GM12874 (cell line): ENCODE measurements at regions not wholly inside any gene's neighbourhood (a gene's known extent, or its start where the extent isn't known, plus 50 kb on each side); places are given as distances from the start of the nearest gene placed in this dataset.

Experiments used
- CTCF ChIP-seq: IDR thresholded peaks from 2 replicates; pipeline ENCODE4 v1.5.1; 2011; ENCODE audit warnings: low read depth, mild to moderate bottlenecking, control low read depth, low read length, moderate library complexity; ENCODE audit not compliant: insufficient read depth

DNA sequence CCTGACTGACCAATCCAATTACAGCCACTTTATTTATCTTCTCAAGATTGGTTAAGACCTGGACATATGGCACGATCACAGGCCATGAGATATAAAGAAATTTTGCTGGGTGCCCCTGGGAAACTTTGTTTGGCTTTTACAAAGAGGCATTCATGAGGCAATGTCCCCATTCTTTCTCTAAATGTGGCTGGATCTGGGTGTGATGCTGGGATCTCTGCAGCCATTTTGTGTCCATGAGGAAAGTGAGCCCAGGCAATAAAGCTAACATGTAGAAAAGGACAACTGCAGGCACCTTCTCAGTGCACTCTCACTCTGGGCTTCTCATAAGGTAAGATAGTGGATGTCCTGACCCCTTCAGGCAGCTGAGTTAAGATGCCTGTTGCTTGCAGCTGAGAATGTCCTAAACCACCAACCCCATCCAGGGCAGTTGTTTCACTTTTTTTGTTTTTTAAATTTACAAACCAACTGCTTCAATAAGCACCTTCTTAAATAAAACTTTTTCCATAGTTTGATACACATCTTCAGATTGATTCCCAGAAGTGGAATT, 372.3 kb downstream of the MIAT start:
- no peak for TF ChIP-seq CTCF

DNA sequence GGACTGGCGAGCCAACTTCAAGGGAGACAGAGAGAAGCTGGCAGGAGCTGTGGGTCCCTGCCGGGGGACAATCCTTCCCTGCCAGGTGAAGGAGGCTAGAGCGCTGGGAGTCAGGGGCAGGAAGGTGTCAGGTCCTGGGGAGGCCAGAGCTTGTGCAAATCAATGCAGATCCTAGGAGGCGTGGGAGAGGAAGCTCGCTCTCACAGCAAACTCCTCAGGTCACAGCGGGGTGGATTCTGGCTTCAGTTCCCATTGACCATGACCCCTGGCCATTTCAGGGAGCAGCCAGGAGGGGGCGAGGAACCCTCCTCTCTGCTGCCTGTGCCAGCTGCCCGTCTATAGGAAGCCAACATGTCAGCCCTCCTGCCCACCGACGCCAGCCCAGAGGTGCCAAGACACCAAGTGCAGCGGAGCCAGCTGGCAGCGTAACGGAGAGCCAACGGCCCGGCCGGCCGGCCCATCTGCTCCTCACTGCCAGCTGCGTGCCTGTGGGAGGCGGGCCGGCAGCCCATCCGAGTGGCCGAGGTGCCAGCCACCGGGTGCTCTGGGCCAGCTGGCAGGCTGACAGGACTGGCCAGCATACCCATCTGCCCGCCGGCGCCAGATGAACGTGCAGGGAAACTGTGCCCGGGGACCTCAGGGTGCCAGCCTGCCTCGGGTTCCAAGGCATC, 374.8 kb downstream of the MIAT start:
- no peak for TF ChIP-seq CTCF

GRCh38 chr22:27041745-27042310, 384.4 kb downstream of the MIAT start:
- no peak for TF ChIP-seq CTCF

- no peak for TF ChIP-seq CTCF
These were observed 385.9 kb downstream of the MIAT start for GRCh38 chr22:27043262-27043661.

DNA sequence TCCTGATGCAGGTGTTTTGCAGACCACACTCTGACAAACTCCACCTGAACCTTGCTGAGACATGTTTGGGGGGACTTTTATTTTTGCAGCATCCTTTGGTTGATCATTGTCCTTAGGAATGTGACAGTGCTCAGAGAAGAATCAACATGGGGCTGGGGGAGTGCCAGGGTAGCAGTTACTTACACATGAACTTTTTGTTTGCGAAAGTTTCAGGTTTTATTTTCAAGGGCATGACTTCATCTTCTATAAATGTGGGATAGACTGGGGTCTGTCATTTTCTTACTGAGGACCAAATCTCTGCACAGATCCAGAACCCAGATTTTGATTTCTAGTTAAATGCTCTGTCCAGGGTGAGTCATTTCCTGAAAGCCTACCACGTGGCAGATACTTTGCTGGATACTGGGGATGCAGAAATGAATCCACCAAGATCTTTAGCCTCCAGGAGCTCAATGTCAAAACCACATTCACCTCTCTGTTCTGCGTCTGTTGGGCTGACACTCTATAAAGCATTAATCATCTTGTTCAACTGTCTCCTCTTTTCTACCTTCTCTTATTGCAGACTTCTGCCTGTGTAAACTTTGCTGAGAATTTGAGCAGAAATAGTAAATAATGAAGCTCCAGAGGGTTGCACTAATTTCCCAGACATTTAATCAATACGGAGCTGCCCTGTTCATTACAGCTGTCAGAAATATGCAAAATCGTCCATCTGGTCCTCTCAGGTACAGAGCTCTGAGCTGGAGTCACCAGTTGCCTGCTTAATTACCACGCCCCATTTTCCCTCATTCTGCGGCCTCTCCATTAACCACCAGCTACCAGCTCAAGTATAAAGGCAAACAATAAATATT, 387.9 kb downstream of the MIAT start:
- no peak for TF ChIP-seq CTCF

DNA sequence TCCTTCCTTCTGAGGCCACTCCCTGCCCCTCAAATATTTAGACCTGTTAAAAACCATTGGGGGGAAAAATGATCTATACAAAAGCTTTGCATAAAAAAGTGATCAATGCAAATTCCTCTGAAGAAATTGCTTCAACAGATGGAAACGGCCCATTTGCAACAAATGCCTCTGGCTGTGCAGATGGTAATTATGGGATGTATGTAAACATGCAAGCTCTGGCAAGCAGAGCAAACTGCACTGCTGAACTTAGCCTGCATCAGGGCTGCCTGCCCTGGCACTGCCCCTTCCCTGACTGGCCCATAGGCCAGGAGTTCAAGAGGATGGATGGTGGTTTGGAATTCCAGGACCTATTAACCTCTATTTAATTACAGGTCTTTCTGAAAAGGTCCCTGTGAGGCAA, 388.7 kb downstream of the MIAT start:
- no peak for TF ChIP-seq CTCF

GRCh38 chr22:27046603-27047002, 389.2 kb downstream of the MIAT start:
- TF ChIP-seq CTCF, result no peak
